AG09309 (cell line): ENCODE measurements at regions not wholly inside any gene's neighbourhood (a gene's known extent, or its start where the extent isn't known, plus 50 kb on each side); places are given as distances from the start of the nearest gene placed in this dataset.

Source experiments
- DNase-seq: peaks from one replicate; pipeline ENCODE4 v3.0.0-alpha.2; 2010; ENCODE audit warnings: low read depth
- H3K4me3 ChIP-seq: 2 replicates; pipeline ENCODE4 v1.5.1; 2011; ENCODE audit warnings: mild to moderate bottlenecking, low read depth, low read length, moderate library complexity; ENCODE audit not compliant: control insufficient read depth
- CTCF ChIP-seq: IDR thresholded peaks from 2 replicates; pipeline ENCODE4 v1.5.1; 2011; ENCODE audit warnings: mild to moderate bottlenecking, low read depth, low read length, inconsistent platforms; ENCODE audit not compliant: insufficient read depth, control insufficient read depth; ENCODE audit errors: missing control alignments

DNA sequence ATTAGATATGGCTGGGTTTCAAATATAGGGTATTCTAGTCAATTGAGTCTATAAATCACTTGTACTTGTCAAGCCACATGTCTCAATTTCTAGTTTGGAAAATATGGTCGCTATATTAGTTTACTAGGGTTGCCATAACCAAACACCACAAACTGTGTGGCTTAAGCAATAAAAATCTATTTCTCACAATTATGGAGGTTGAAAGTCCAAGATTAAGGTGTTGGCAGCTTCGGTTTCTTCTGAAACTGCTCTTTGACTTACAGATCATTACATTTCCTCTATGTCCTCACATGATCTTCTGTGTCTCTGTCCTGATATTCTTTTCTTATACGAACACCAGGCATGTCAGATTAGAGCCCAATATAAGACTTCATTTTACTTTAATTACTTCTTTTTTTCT, 55.8 kb upstream of the BASP1 start:
- DNase-seq = no peak
- no peak for TF ChIP-seq CTCF
- no peak overlapping the region for H3K4me3 ChIP-seq

- TF ChIP-seq CTCF = no peak
- no peak overlapping the region for H3K4me3 ChIP-seq
- DNase-seq = no peak
Measured at GRCh38 chr5:17163221-17163620, 54.2 kb upstream of the BASP1 start.

DNA sequence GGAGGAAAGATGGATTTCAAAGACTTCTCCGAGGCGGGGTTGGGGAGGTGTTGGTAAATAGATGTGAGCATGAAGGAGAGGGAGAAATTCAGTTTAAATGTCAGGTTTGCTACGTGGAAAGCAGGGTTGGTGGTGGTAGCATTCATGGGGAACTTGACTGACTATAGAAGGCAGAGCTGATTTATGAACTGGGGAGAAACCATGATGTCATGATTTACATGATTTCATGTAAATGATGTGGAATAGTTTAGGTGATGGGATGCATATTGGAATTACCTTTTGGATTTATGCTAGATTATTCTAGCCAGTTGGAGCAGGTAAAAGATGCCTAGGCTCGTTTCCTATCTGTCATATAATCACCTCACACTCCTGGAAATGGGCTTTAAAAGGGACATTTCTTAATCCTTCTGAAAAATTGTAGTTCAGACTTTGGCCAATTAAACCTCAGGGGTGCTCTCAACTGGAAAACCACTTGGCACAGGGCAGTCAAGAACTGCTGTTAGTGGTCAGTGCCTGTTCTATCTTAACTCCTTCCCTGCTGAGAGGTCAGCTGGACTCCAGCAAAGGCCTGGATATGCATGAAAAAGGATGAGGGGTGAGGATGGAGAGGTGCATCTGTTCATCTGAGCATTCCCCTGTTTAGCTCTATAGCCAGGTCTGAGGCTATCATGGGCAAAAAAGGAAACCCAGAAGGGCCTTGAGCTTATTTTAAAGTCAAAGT, 50.1 kb upstream of the BASP1 start:
- no peak for DNase-seq
- H3K4me3 ChIP-seq = no peak overlapping the region
- no peak for TF ChIP-seq CTCF
